Activated B cell treated with CpG ODN at 0.5 μM for 24 hours (primary cell): ENCODE measurements at regions not wholly inside any gene's neighbourhood (a gene's known extent, or its start where the extent isn't known, plus 50 kb on each side); places are given as distances from the start of the nearest gene placed in this dataset.
"Not testable (repeated sequence)": the region's sequence is repeated elsewhere in the genome, so short reads cannot be mapped to it uniquely, and the experiment has no call there.

Source experiments
- ATAC-seq: fragments of 200-7000 bp; cut with Tn5 transposase; one replicate; pipeline ENCODE4 v1.10.0; 2021; ENCODE audit warnings: low read depth, mild to moderate bottlenecking, moderate library complexity
- CTCF ChIA-PET: fragments of 350-600 bp; sonication (Branson Sonifier 250); formaldehyde crosslinking; loops from one replicate; lab custom pipeline; 2021; ENCODE audit warnings: antibody characterized with exemption; lab: Charles Lee
- POLR2A ChIA-PET: fragments of 350-600 bp; sonication (Branson Sonifier 250); formaldehyde crosslinking; loops from one replicate; lab custom pipeline; 2021; ENCODE audit warnings: antibody characterized with exemption; lab: Charles Lee
- DNase-seq: peaks from one replicate; pipeline ENCODE4 v3.0.0; 2022
- H3K27ac Mint-ChIP-seq: one replicate; pipeline ENCODE4 v1.8.0; 2020; ENCODE audit warnings: mixed read lengths
- H3K27me3 Mint-ChIP-seq: one replicate; pipeline ENCODE4 v1.8.0; 2021; ENCODE audit warnings: mixed read lengths
- H3K36me3 Mint-ChIP-seq: one replicate; pipeline ENCODE4 v1.8.0; 2021; ENCODE audit warnings: low read depth, mixed read lengths
- H3K4me1 Mint-ChIP-seq: one replicate; pipeline ENCODE4 v1.8.0; 2021; ENCODE audit warnings: mixed read lengths
- H3K4me3 Mint-ChIP-seq: one replicate; pipeline ENCODE4 v1.8.0; 2020; ENCODE audit warnings: mild to moderate bottlenecking, mixed read lengths
- H3K9me3 Mint-ChIP-seq: one replicate; pipeline ENCODE4 v1.8.0; 2020; ENCODE audit warnings: mixed read lengths
- intact Hi-C: fragments of 100-400 bp; cut with micrococcal nuclease; formaldehyde crosslinking; loops from one replicate; pipeline ENCODE4 v1.15.1; 2024
- TF ChIP-seq, protein P1 (sequence below): fragments of 200-600 bp; IDR thresholded peaks from one replicate; pipeline ENCODE4 v1.8.0; 2022; ENCODE audit warnings: antibody characterized with exemption, mild to moderate bottlenecking

DNA sequence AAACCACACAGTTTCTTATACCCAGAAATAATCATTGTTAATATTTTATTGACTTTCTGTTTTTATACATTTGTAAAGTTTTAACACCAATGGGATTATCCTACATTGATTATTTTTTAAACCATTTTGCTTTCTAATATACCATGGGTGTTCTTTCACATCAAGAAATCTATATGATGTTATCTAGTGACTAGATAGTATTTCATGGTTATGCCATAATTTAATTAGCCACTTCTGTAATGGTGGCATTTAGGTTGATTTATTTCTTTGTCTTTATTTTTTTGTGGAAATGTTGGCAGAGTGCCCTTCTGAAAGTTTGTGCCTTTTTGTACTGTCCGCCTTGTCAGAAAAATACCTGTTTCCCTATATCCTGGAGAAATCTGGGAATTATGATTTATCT is 193.3 kb downstream of the CEP135 start:
- CTCF ChIA-PET = no interaction called here

GRCh38 chr4:56139241-56139827 is 190.6 kb downstream of the CEP135 start:
- ChIA-PET CTCF (no interaction called here), POLR2A (no interaction called here)
- Mint-ChIP-seq H3K4me1 (no peaks in the 10 kb centered on the region), H3K4me3 (no peak overlapping the region), H3K27ac (no peak overlapping the region), H3K9me3 (no peaks in the 10 kb centered on the region), H3K27me3 (no peaks in the 10 kb centered on the region), H3K36me3 (no peaks in the 10 kb centered on the region)
- DNase-seq = no peak
- no peak for ATAC-seq
- intact Hi-C loops = no loop called here
- TF ChIP-seq, protein P1, sequence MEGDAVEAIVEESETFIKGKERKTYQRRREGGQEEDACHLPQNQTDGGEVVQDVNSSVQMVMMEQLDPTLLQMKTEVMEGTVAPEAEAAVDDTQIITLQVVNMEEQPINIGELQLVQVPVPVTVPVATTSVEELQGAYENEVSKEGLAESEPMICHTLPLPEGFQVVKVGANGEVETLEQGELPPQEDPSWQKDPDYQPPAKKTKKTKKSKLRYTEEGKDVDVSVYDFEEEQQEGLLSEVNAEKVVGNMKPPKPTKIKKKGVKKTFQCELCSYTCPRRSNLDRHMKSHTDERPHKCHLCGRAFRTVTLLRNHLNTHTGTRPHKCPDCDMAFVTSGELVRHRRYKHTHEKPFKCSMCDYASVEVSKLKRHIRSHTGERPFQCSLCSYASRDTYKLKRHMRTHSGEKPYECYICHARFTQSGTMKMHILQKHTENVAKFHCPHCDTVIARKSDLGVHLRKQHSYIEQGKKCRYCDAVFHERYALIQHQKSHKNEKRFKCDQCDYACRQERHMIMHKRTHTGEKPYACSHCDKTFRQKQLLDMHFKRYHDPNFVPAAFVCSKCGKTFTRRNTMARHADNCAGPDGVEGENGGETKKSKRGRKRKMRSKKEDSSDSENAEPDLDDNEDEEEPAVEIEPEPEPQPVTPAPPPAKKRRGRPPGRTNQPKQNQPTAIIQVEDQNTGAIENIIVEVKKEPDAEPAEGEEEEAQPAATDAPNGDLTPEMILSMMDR = no peak

More for the DNA sequence above, 193.3 kb downstream of the CEP135 start:
- Mint-ChIP-seq H3K4me3 (no peak overlapping the region), H3K4me1 (no peaks in the 10 kb centered on the region), H3K36me3 (no peaks in the 10 kb centered on the region), H3K9me3 (no peaks in the 10 kb centered on the region), H3K27me3 (no peaks in the 10 kb centered on the region), H3K27ac (no peak overlapping the region)
- intact Hi-C loops = no loop called here
- TF ChIP-seq, protein P1 = no peak
- no peak for DNase-seq
- no peak for ATAC-seq
- POLR2A ChIA-PET = no interaction called here

DNA sequence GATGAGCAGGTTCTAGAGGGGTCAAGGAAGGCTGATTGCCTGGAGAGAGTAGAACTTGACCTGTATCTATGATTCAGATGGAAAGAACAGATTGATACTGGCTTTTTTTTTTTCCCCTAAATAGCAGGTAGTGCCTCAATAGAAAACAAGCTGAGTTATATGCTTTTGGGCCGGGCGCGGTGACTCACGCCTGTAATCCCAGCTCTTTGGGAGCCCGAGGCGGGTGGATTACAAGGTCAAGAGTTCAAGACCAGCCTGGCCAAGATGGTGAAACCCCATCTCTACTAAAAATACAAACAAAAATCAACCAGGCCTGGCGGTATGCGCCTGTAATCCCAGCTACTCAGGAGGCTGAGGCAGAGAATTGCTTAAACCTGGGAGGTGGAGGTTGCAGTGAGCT is 186.1 kb downstream of the CEP135 start:
- DNase-seq, H3K4me1 Mint-ChIP-seq, H3K9me3 Mint-ChIP-seq, H3K27ac Mint-ChIP-seq, ATAC-seq, CTCF ChIA-PET, POLR2A ChIA-PET, H3K4me3 Mint-ChIP-seq, H3K27me3 Mint-ChIP-seq, intact Hi-C loops, H3K36me3 Mint-ChIP-seq: not testable (repeated sequence)

- POLR2A ChIA-PET = no interaction called here
- no peak for DNase-seq
- H3K27ac Mint-ChIP-seq = no peak overlapping the region
- H3K9me3 Mint-ChIP-seq = no peaks in the 10 kb centered on the region
- no peak overlapping the region for H3K4me3 Mint-ChIP-seq
- intact Hi-C loops = no loop called here
- no peak for ATAC-seq
- H3K4me1 Mint-ChIP-seq = peaks cover 3% of the 10 kb centered on the region
- CTCF ChIA-PET = no interaction called here
- TF ChIP-seq, protein P1 = no peak
- no peaks in the 10 kb centered on the region for H3K36me3 Mint-ChIP-seq
- H3K27me3 Mint-ChIP-seq = no peaks in the 10 kb centered on the region
Observed at GRCh38 chr4:56134266-56134665, 185.5 kb downstream of the CEP135 start.

DNA sequence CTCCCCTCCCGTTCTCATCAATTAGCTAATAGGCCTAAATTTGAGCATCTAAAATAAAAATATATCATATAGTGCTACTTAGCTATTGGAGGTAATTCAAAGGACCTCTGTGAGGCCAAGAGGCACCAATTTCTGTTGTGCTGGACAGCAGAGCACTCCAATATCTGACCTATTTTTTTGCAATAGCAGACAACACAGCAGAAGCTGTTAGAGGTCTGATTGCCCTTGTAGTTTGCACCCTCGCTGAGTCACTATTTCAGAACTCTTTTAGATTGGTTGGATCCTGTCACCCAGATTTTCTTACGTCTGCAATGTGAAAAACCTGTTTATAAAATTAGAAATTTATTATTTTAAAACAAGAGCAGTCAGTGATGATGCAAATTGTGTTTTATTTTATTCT is 184.1 kb downstream of the CEP135 start:
- no peak for DNase-seq
- TF ChIP-seq, protein P1 = no peak
- Mint-ChIP-seq H3K9me3 (no peaks in the 10 kb centered on the region), H3K27me3 (no peaks in the 10 kb centered on the region), H3K4me1 (peaks cover 3% of the 10 kb centered on the region), H3K4me3 (no peak overlapping the region), H3K27ac (no peak overlapping the region), H3K36me3 (no peaks in the 10 kb centered on the region)
- ChIA-PET POLR2A (no interaction called here), CTCF (no interaction called here)
- intact Hi-C loops = no loop called here
- ATAC-seq = no peak

GRCh38 chr4:56132188-56132587 is 183.4 kb downstream of the CEP135 start:
- H3K4me3 Mint-ChIP-seq, POLR2A ChIA-PET, DNase-seq, H3K9me3 Mint-ChIP-seq, CTCF ChIA-PET, H3K27me3 Mint-ChIP-seq, H3K36me3 Mint-ChIP-seq, ATAC-seq, H3K27ac Mint-ChIP-seq, H3K4me1 Mint-ChIP-seq, intact Hi-C loops: not testable (repeated sequence)
